ENCODE measurements at regions not wholly inside any gene's neighbourhood (a gene's known extent, or its start where the extent isn't known, plus 50 kb on each side); places are given as distances from the start of the nearest gene placed in this dataset.

GRCh38 chr4:107203733-107204132 lies 167.6 kb upstream of the DKK2 start:
- TF ChIP-seq CTCF (IDR thresholded peaks at IDR 0.05 in 2 of 3, conservative IDR thresholded peaks at IDR 0.05 in 1 of 3; ENCODE audit: insufficient read depth in 2 of 3, low read depth in 1 of 3, low read length in 3 of 3) (no peak), ZNF274 (IDR thresholded peaks at IDR 0.05; ENCODE audit: borderline replicate concordance, low read depth, low read length) (no peak), NKRF (IDR thresholded peaks at IDR 0.05; ENCODE audit: borderline replicate concordance) (no peak), ZNF184 (CRISPR knock-in tag; IDR thresholded peaks at IDR 0.05) (no peak), ADNP (tag; IDR thresholded peaks at IDR 0.05) (no peak), EP400 (IDR thresholded peaks at IDR 0.05) (no peak), MYNN (IDR thresholded peaks at IDR 0.05) (no peak), MYNN (CRISPR knock-in tag; IDR thresholded peaks at IDR 0.05) (no peak), SOX6 (IDR thresholded peaks at IDR 0.05) (no peak), EP300 (IDR thresholded peaks at IDR 0.05; ENCODE audit: low read length) (no peak), TAF1 (IDR thresholded peaks at IDR 0.05; ENCODE audit: control insufficient read depth, extremely low read depth, insufficient read depth, low read length, severe bottlenecking) (no peak)

Data from K562 (cell line).